DMS 273 treated with DMSO at 0.1 percent for 48 hours (cell line): ENCODE measurements at regions not wholly inside any gene's neighbourhood (a gene's known extent, or its start where the extent isn't known, plus 50 kb on each side); places are given as distances from the start of the nearest gene placed in this dataset.
"Not testable (repeated sequence)": the region's sequence is repeated elsewhere in the genome, so short reads cannot be mapped to it uniquely, and the experiment has no call there.

ENCODE experiments used
- DNase-seq: peaks from one replicate; lab custom pipeline; 2025; lab: John Stamatoyannopoulos, UW

DNA sequence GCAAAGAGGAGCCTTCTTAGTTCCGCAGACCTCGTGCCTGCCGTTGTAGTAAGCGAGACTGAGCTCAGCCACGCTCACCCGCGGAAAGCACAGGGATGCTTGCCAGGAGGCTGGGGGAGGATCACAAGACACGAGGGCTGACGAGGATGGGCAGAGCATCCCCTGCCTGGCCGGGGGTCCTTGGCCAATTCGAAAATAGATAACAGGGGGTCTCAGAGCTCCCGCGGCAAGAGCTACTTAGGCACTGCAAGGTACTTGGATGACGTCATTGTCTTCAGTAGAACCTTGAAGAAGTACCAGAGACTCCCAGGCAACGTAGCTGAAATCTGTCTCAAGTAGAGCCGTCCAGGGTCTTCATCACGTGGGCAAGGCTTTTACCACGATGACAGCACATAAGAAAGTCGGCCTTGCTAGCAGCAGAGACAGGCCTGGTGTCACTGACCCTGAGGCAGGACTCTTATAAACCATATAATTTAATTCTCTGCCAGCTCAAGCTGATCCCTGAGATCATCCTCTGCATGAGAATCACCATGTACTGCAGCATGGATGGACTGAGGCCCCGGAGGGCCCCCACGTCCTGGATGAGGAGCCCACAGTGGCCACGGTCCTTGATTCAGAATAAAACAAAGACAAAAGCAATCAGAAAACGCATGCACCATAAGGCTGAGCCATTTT lies 81.9 kb downstream of the TMEM18 start:
- no peak for DNase-seq

GRCh38 chr2:594297-594949 lies 82.8 kb downstream of the TMEM18 start:
- DNase-seq: no peak

GRCh38 chr2:593356-594026 lies 83.7 kb downstream of the TMEM18 start:
- no peak for DNase-seq

DNA sequence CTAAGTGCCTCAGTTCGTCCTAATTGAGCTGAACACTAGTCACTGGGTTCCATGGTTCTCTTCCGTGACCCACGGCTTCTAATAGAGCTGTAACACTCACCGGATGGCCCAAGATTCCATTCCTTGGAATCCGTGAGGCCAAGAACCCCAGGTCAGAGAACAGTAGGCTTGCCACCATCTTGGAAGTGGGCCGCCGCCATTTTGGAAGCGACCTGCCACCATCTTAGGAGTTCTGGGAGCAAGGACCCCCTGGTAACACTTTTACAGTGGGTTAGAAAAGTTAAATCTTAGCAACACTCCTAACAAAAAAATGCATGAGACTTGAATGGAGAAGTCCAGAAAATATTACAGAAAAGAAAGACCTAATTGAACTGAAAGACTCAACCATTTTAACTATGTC lies 84.5 kb downstream of the TMEM18 start:
- DNase-seq: no peak

GRCh38 chr2:590214-591175 lies 86.7 kb downstream of the TMEM18 start:
- DNase-seq: no peak

DNA sequence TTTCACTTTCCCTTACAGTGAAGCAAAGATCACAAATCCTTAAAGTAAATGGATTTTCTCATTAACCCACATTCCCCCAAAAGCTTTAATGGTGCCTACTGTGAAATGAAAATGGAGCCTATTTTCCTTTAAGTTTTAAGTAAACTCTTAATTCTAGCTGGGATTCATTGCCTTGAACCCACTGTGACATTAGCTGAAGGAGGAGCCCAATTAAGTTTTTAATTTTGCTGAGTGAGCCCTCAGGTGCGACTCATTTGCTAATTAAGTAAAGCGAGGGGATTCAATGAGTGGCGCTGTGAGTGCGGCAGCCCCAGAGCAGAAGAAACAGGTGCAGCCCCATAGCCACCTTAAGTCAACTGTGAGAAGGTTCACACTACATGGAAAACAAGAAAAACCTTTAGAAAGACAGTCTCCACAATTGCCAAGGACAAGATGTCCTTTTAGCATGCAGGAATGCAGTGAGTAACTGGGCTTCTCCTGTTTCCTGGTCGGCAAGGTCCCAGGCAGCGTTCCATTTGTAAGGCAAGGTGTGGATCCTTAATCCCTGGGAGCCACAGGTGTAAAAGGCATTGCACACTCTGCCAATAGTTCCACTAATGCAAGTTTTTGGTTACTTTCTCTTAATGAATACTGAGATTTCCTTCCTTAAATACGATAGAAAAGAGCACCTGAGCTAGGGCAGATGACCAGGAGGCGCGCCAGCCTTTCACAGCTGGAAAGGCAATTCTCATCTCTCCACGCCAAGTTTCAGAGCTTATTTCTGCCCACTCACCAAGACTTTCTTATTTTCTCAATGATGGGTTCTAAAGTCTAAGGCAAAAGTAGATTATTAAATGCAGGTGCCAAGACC lies 87.7 kb downstream of the TMEM18 start:
- DNase-seq: no peak

DNA sequence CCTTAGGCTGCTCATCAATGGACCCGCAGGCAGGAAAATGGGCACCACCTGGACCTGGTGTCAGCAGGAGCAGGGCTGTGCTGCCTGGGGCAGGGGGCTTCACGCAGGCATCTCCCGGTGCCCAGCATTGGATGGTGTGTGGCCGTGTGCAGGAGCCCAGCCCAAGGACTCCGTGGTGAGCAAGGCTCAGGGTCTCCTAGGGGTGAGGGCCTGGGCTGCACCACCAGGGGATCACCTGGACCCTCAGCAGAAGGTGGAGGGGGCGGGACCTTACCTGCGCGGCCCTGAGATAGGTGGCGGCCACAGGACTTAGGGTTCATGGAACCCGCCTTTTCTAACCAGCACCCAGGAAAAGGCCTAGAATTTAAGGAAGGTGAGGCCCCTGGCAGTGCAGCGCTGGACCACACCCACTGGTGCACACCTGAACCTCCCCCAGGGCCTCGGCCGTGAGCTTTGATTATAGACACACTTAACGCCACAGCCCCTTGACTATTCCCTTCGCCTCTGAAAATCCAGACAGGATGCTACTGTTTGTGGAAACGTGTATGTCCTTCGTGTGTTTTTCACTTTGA lies 89.0 kb downstream of the TMEM18 start:
- no peak for DNase-seq

GRCh38 chr2:587087-587960 lies 89.9 kb downstream of the TMEM18 start:
- no peak for DNase-seq

DNA sequence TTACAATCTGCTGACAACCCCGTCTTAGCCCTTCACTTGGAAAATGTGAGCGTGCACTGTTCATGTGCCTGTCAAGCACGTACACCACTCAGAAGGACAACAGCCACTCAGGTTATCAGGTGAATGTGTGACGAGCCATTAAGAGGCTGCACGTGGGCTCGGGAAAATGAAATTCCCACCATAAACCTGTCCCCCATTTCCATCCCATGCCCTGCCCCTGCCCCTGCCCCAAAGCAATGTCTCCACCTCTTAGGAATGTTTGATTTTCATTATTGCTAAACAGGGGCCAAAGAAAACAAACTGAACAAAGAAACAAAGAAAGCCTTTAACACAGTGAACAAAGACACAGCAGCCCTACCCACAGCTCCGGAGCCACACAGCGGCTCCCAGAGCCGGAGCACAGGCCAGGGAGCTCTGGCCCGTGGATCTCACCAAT lies 90.5 kb downstream of the TMEM18 start:
- DNase-seq: no peak

DNA sequence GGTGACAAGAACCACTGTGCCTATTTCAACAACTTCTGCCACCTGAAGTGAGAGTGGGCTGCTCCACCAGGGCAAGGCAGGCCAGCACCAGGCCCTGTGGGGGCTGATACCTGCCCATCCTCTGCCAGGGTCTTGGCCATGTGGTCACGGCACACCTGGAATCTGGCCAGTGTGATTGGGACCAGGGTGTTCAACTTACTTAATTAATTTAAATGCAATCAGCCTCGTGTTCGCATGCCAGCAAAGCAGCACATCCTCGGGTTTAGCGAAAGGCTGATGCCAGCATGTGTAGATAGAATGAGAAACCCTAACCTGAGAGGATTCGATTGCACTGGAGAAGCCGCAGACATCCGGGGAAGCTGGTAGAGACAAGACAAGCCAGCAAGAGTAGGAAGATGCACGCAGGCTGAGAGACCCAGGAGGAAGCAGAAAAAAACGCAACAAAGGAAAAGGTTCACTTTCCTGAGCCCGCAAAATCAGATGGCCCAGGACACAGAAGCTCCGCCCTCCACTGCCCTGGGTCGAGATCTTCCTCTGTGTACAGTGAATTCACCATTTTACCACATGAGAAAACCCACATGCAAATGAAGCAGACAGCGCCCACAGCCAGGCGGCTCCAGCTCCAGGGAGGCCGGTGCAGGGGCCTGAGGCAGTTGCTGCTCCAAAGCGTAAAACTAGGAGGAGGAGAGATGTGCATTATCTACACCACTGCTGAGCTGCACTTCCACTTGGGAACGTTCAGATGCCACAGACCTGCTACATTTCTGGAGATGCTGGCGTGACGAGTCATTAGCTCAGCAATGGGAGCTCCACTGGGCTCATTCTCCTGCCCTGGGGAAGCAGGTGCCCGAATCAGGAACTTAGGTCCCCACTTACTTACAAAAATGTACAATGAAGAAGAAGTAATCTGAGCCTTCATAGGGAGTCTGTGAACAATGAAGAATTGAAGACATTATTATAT lies 92.1 kb downstream of the TMEM18 start:
- DNase-seq: no peak

DNA sequence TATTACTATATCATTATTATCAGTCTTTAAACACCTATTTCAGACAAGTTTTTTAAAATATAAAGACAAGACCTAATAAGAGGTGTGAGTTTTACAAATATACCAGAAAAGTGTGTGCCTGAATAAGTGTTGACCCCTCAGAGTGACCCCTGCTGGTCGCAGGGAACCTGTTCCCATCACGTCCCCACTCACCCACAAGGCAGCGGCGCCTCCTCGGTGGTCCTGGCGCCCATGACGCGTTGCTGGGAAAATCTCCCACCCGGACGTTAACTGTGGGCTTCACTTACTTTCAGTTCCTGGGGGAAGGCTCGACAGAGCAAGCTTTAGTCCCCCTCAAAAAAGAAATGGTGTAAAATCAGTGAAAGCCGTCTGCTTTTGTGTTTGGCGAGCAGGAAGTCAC lies 93.5 kb downstream of the TMEM18 start:
- DNase-seq: no peak

DNA sequence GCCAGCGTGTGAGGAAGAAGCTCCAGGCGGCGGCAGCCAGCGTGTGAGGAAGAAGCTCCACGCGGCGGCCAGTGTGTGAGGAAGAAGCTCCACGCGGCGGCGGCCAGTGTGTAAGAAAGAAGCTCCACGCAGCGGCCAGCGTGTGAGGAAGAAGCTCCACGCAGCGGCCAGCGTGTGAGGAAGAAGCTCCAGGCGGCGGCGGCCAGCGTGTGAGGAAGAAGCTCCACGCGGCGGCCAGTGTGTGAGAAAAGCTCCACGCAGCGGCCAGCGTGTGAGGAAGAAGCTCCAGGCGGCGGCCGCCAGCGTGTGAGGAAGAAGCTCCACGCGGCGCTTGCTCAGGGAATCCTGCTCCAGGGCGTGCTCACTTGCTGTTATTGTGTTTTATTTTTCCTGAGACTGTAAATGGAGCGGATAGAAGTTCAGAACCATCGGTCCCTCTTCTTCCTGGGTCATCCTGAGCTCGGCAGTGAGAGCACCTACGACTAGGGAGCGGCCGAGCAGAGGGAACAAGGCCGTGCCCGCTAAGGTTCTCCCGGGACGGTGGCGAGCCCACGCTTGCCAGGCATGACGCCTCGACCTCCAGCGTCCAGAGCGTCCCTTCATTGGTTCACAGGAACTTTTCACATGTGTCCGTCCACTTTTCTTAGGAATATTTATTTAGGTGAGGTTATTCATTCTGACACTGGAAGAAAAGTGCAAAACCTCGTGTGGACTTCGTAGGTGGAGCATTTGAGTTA lies 94.2 kb downstream of the TMEM18 start:
- DNase-seq: no peak

DNA sequence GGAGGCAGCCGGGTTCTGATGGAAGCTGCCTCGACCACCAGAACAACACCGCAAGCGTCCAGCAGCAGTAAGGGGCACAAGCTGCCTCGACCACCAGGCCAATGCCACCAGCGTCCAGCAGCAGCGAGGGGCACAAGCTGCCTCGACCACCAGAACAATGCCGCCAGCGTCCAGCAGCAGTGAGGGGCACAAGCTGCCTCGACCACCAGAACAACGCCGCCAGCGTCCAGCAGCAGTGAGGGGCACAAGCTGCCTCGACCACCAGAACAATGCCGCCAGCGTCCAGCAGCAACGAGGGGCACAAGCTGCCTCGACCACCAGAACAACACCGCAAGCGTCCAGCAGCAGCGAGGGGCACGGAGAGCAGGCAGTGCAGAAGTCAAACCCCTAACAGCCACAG lies 94.9 kb downstream of the TMEM18 start:
- DNase-seq: not testable (repeated sequence)

DNA sequence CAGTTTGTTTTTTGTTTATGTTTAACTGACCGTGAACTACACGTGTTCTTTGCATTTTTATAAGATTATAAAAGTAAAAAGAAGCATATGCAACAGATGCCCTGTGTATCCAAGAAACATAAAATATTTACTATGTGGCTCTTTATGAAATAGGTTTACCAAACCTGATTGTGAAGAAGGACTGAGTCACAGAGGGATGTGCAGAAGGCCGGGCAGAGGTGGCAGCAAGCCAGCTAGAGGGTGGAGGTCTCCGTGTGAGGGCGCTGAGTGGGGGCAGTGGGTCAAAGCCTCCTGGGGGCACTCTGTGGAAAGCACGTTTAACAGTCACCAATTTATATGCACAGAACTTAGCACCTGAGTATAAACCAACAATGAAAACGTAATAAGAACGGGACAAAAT lies 97.2 kb downstream of the TMEM18 start:
- DNase-seq: no peak

DNA sequence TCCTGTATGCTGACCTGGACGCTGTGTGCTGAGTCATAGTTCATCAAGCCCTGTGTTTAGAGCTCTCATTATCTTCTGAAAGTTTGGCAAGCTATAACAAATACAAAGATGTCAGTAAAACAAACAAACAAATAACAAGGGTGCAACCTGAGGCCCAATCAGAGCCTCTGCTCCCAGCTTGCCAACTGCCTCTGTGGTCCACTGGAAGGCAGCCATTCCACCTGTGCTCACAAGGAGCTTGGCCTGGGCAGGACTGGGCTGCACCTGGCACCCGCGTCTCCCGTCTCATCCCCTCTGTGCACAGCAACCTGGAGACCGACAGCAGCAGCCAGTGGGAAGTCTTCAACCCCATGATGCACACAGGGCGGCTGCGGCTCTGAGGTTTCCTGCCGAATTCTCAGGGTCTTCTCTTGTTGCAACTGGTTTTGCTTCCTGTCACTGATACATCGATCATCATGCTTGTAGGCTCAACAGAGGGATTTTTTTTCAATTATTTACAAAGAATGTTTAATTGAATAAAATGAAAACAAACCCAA lies 97.8 kb downstream of the TMEM18 start:
- no peak for DNase-seq

DNA sequence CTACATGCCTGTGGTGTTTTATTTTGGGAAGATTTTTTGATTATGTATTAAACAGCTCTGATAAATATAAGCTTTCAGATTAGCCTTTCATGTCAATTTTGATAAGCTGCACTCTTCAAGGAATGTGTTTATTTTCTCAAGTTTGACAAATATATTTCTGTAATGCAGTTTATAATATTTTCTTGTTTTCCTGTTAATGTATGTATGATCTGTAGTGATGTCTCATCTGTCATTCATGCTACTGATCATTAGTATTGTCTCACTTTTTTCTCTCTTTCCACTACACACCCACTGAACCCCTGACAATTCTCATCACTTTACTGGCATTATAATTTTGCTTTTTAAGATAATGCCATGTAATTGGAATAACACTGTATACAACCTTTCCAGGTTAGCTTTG lies 100.9 kb downstream of the TMEM18 start:
- no peak for DNase-seq

DNA sequence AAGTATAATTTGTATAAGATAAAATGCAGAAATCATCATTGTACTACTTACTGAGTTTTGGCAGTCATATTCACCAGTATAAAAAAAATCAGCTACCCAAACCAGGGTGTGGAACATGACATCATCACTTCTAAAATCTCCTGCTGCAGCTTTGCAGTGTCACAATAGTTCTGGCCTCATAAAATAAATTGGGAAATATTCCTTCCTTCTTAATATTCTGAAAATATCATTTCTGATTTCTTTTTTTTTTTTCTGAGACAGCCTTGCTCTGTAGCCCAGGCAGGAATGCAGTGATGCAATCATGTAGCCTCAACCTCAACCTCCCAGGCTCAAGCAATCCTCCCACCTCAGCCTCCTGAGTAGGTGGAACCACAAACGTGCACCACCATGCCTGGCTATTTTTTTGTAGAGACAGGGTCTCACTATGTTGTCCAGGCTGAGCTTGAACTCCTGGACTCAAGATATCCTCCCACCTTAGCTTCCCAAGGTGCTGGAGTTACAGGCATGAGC lies 101.4 kb downstream of the TMEM18 start:
- DNase-seq: no peak
